ENCODE measurements at regions not wholly inside any gene's neighbourhood (a gene's known extent, or its start where the extent isn't known, plus 50 kb on each side); places are given as distances from the start of the nearest gene placed in this dataset.

GRCh38 chr3:63142681-63143080 is 135.4 kb upstream of the SYNPR start:
- TF ChIP-seq CTCF (IDR thresholded peaks at IDR 0.05; ENCODE audit: low read depth, low read length, missing input control) (no peak), TAF1 (conservative IDR thresholded peaks at IDR 0.05) (no peak), RXRA (IDR thresholded peaks at IDR 0.05) (no peak), YY1 (IDR thresholded peaks at IDR 0.05) (no peak), FOXA1 (IDR thresholded peaks at IDR 0.05) (no peak), GABPA (IDR thresholded peaks at IDR 0.05 in 1 of 2, conservative IDR thresholded peaks at IDR 0.05 in 1 of 2) (no peak), SP1 (IDR thresholded peaks at IDR 0.05) (no peak), RAD21 (IDR thresholded peaks at IDR 0.05) (no peak)

Measured in liver (tissue), 3 donors.